ENCODE measurements at regions not wholly inside any gene's neighbourhood (a gene's known extent, or its start where the extent isn't known, plus 50 kb on each side); places are given as distances from the start of the nearest gene placed in this dataset.

DNA sequence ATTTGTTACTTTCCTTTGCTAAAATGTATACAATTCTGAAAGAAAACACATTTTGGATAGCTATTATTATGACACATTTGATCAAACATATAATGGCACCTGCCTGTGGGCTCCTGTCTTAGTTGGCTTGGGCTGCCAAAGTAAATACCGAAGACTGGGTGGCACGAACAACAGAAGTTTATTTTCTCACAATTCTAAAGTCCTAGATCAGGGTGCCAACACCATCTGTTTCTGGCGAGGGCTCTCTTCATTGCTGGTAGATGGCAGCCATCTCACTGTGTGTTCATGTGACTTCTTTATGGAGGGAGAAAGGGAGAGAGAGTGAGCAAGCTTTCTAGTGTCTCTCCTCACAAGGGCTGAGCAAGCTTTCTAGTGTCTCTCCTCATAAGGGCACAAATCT lies 195.8 kb upstream of the FAM3C start:
- TF ChIP-seq, protein P1, sequence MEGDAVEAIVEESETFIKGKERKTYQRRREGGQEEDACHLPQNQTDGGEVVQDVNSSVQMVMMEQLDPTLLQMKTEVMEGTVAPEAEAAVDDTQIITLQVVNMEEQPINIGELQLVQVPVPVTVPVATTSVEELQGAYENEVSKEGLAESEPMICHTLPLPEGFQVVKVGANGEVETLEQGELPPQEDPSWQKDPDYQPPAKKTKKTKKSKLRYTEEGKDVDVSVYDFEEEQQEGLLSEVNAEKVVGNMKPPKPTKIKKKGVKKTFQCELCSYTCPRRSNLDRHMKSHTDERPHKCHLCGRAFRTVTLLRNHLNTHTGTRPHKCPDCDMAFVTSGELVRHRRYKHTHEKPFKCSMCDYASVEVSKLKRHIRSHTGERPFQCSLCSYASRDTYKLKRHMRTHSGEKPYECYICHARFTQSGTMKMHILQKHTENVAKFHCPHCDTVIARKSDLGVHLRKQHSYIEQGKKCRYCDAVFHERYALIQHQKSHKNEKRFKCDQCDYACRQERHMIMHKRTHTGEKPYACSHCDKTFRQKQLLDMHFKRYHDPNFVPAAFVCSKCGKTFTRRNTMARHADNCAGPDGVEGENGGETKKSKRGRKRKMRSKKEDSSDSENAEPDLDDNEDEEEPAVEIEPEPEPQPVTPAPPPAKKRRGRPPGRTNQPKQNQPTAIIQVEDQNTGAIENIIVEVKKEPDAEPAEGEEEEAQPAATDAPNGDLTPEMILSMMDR (IDR thresholded peaks at IDR 0.05): no peak
- TF ChIP-seq POLR2AphosphoS5 (IDR thresholded peaks at IDR 0.05) (no peak), POLR2A (IDR thresholded peaks at IDR 0.05) (no peak)

All from breast epithelium (tissue), 3 donors.